ENCODE measurements at regions not wholly inside any gene's neighbourhood (a gene's known extent, or its start where the extent isn't known, plus 50 kb on each side); places are given as distances from the start of the nearest gene placed in this dataset.

DNA sequence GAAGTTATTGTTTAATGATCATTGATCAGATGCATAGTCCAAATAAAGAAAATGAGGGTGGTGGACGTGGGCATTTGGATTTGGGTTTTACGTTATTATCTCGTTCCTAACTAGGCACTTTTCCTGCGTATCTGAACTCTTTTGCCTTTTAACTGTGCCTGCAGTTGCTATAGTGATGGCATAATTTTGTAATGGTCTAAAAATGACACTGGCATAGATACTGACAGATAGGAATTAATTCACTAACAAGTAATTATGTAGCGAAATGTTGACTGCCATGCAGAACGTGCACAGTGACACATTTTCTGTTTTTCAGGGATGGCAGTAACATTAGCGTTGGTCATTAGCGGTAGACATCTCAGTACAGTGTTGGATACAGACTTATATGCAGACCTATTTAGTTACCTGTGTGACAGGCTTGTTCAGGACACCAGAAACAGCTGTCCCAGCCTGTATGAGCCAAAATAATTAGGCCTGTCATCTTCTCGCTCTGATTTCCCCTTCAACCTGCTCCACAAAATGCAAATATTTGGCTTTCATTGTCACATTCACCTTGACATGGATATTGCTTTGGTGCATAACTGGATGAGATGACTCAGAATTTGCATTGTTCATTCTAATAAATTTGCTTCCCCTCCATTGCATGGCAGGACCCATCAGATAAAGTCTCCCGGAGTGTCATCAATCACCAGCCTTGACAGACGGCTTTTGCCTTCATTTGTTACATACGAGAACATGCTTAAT lies 413.3 kb upstream of the IRX1 start:
- intact Hi-C loops (cut with DNase I), result no loop called here
- WGBS, 2 donors, result 42 to 43% methylated on average over 12 of the region's 12 CpGs

DNA sequence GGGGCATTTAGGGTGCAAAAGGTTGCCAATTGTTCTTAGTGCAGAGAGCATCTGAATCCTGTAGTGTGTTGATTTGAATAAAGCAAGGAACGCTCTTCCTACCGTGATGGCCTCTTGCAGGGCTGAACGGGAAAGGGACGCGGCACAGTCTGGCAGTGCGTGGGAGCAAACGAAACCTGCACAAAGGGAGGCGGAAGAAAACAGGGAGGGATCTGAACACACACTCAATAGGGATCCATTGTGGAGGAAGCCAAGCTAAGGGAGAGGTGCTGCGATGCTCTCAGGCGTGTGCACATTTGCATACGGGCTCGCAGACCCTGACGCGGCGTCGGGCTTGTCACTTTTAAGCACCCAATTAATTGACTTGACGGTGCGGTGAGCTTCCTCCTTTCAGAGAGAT lies 414.0 kb upstream of the IRX1 start:
- Histone ChIP-seq H3K36me3 (replicated peaks in 1 of 2; ENCODE audit: insufficient read depth in 1 of 2, low read depth in 2 of 2) (no peaks in the 10 kb centered on the region), H3K27me3 (peaks cover 0 to 5% of the 10 kb centered on the region in 2 donors), H3K9me3 (no peaks in the 10 kb centered on the region), H3K4me1 (no peaks in the 10 kb centered on the region), H3K4me3 (no peak overlapping the region), H3K27ac (no peak overlapping the region)
- ATAC-seq (no peak), DNase-seq (no peak)
- TF ChIP-seq POLR2A (IDR thresholded peaks at IDR 0.05), result no peak
- TF ChIP-seq, protein P1, sequence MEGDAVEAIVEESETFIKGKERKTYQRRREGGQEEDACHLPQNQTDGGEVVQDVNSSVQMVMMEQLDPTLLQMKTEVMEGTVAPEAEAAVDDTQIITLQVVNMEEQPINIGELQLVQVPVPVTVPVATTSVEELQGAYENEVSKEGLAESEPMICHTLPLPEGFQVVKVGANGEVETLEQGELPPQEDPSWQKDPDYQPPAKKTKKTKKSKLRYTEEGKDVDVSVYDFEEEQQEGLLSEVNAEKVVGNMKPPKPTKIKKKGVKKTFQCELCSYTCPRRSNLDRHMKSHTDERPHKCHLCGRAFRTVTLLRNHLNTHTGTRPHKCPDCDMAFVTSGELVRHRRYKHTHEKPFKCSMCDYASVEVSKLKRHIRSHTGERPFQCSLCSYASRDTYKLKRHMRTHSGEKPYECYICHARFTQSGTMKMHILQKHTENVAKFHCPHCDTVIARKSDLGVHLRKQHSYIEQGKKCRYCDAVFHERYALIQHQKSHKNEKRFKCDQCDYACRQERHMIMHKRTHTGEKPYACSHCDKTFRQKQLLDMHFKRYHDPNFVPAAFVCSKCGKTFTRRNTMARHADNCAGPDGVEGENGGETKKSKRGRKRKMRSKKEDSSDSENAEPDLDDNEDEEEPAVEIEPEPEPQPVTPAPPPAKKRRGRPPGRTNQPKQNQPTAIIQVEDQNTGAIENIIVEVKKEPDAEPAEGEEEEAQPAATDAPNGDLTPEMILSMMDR (IDR thresholded peaks at IDR 0.05), result no peak
- WGBS, 2 donors, result 37 to 54% methylated on average over 18 of the region's 18 CpGs
- intact Hi-C loops (cut with DNase I), result no loop called here

More for the DNA sequence above, 413.3 kb upstream of the IRX1 start:
- Histone ChIP-seq H3K36me3 (replicated peaks in 1 of 2; ENCODE audit: insufficient read depth in 1 of 2, low read depth in 2 of 2) (no peaks in the 10 kb centered on the region), H3K27ac (no peak overlapping the region), H3K4me3 (no peak overlapping the region), H3K9me3 (no peaks in the 10 kb centered on the region), H3K27me3 (peaks cover 0 to 5% of the 10 kb centered on the region in 2 donors), H3K4me1 (no peaks in the 10 kb centered on the region)
- TF ChIP-seq POLR2A (IDR thresholded peaks at IDR 0.05), result no peak
- TF ChIP-seq, protein P1 (IDR thresholded peaks at IDR 0.05), result no peak
- DNase-seq (no peak), ATAC-seq (no peak)

DNA sequence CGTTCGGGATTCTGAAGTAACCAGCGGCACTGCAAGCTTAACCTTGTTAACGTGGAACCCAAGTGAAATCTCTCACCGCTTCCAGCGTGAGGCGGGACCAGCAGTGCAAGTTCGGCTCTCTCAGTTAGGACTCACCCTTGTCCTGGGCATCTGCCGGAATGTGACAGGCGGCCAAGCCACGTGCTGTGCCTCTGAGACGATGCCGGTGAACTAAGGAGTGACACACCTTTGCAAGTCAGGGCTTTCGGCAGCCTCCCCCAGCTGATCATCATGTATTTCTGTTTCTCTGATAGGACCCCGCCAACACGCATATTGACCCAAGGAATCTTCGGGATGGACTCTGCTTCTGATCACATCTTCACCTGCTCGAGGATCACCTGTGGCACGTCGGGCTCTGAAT lies 415.0 kb upstream of the IRX1 start:
- DNase-seq (no peak), ATAC-seq (no peak)
- Histone ChIP-seq H3K27ac (no peak overlapping the region), H3K36me3 (replicated peaks in 1 of 2; ENCODE audit: insufficient read depth in 1 of 2, low read depth in 2 of 2) (no peaks in the 10 kb centered on the region), H3K4me3 (no peak overlapping the region), H3K27me3 (peaks cover 0 to 4% of the 10 kb centered on the region in 2 donors), H3K4me1 (no peaks in the 10 kb centered on the region), H3K9me3 (no peaks in the 10 kb centered on the region)
- whole genome bisulfite sequencing, 2 donors, result 62 to 65% methylated on average over 19 to 20 of the region's 20 CpGs
- TF ChIP-seq, protein P1 (IDR thresholded peaks at IDR 0.05), result no peak
- no peak for TF ChIP-seq POLR2A (IDR thresholded peaks at IDR 0.05)
- intact Hi-C loops (cut with DNase I), result no loop called here

DNA sequence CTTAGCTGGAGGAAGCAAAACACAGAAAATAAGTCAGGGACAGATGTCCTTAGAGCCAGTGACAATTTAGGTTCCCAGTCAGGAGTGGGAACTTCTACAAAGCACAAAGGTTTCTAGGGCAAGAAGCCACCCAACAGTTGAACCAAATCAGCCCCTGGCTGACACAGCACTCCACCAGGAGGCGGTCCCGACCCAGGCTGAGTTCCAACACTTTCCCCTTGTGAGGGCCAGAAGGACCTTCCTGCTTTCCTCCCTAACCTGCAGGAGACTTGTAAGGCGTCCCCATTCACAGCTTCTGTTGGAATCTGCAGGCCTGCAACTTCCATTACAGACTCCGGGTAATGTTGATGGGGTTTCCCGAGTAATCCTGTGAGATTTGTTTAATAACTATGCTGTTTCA lies 416.4 kb upstream of the IRX1 start:
- peaks cover 0 to 5% of the 10 kb centered on the region in 2 donors for H3K27me3 ChIP-seq

More for the DNA sequence above, 416.4 kb upstream of the IRX1 start:
- no peaks in the 10 kb centered on the region for H3K36me3 ChIP-seq (replicated peaks in 1 of 2; ENCODE audit: insufficient read depth in 1 of 2, low read depth in 2 of 2)
- ATAC-seq (no peak), DNase-seq (no peak)
- intact Hi-C loops (cut with DNase I), result no loop called here
- TF ChIP-seq POLR2A (IDR thresholded peaks at IDR 0.05), result no peak
- TF ChIP-seq, protein P1 (IDR thresholded peaks at IDR 0.05), result no peak
- no peak overlapping the region for H3K4me3 ChIP-seq
- H3K4me1 ChIP-seq, result no peaks in the 10 kb centered on the region
- no peak overlapping the region for H3K27ac ChIP-seq
- 36 to 45% methylated on average over 5 of the region's 5 CpGs for WGBS, 2 donors
- H3K9me3 ChIP-seq, result no peaks in the 10 kb centered on the region

Measured in body of pancreas (tissue), 4 donors.